ENCODE measurements at regions not wholly inside any gene's neighbourhood (a gene's known extent, or its start where the extent isn't known, plus 50 kb on each side); places are given as distances from the start of the nearest gene placed in this dataset.

DNA sequence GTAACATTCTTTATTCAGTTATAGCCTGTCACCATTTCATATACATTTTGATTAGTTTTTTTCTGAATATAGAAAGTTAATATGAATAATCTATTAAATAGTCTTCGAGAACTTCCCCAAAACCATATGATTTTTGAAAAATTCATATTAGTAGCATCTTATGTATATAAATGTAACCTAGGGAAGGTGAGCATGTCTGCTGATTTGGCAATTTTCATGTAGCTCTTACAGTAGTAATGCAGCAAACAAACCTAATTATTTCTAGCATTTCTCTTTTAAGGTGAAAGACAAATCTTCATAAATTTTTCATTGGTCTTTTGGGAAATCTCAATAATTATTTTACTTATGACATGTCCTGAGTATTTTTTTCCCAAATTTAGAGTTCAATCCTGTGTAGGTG is 939.0 kb downstream of the TBC1D32 start:
- no peak for TF ChIP-seq POLR2A (IDR thresholded peaks at IDR 0.05)
- TF ChIP-seq, protein P1, sequence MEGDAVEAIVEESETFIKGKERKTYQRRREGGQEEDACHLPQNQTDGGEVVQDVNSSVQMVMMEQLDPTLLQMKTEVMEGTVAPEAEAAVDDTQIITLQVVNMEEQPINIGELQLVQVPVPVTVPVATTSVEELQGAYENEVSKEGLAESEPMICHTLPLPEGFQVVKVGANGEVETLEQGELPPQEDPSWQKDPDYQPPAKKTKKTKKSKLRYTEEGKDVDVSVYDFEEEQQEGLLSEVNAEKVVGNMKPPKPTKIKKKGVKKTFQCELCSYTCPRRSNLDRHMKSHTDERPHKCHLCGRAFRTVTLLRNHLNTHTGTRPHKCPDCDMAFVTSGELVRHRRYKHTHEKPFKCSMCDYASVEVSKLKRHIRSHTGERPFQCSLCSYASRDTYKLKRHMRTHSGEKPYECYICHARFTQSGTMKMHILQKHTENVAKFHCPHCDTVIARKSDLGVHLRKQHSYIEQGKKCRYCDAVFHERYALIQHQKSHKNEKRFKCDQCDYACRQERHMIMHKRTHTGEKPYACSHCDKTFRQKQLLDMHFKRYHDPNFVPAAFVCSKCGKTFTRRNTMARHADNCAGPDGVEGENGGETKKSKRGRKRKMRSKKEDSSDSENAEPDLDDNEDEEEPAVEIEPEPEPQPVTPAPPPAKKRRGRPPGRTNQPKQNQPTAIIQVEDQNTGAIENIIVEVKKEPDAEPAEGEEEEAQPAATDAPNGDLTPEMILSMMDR (IDR thresholded peaks at IDR 0.05): no peak
- Histone ChIP-seq H3K27me3 (no peaks in the 10 kb centered on the region), H3K36me3 (no peaks in the 10 kb centered on the region), H3K4me3 (no peak overlapping the region), H3K4me1 (no peaks in the 10 kb centered on the region), H3K27ac (no peak overlapping the region), H3K9me3 (no peaks in the 10 kb centered on the region)
- DNase-seq: no peak

DNA sequence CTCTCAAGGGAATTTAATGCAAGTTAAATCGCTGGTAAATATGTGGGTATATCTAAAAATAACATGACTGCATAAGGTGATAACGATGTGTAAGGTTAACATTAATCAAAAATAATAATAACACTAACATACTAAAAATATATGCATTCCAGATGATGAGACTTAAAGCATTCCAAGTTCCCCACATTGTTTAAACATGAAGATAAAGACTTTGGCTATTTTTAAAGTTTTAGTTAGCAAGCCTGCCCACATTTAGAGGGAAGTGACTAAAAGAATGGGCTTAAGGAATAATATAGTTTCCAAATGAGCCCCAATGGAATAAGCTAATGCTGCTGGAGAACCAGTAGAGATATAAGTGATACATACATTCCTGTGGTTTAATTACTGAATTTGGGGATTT is 941.3 kb downstream of the TBC1D32 start:
- no peaks in the 10 kb centered on the region for H3K4me1 ChIP-seq
- no peaks in the 10 kb centered on the region for H3K36me3 ChIP-seq
- TF ChIP-seq, protein P1 (IDR thresholded peaks at IDR 0.05): no peak
- TF ChIP-seq POLR2A (IDR thresholded peaks at IDR 0.05): no peak

GRCh38 chr6:120384671-120385070 is 949.6 kb downstream of the TBC1D32 start:
- Histone ChIP-seq H3K4me3 (no peak overlapping the region), H3K9me3 (no peaks in the 10 kb centered on the region), H3K4me1 (no peaks in the 10 kb centered on the region), H3K27ac (no peak overlapping the region), H3K36me3 (no peaks in the 10 kb centered on the region), H3K27me3 (no peaks in the 10 kb centered on the region)
- no peak for DNase-seq
- TF ChIP-seq, protein P1 (IDR thresholded peaks at IDR 0.05): no peak
- no peak for TF ChIP-seq POLR2A (IDR thresholded peaks at IDR 0.05)

More for the DNA sequence above, 941.3 kb downstream of the TBC1D32 start:
- H3K27ac ChIP-seq: no peak overlapping the region
- no peak overlapping the region for H3K4me3 ChIP-seq
- no peaks in the 10 kb centered on the region for H3K27me3 ChIP-seq
- no peak for DNase-seq
- no peaks in the 10 kb centered on the region for H3K9me3 ChIP-seq

- no peaks in the 10 kb centered on the region for H3K27me3 ChIP-seq
- H3K9me3 ChIP-seq: no peaks in the 10 kb centered on the region
- no peaks in the 10 kb centered on the region for H3K36me3 ChIP-seq
- no peak overlapping the region for H3K4me3 ChIP-seq
- no peak for TF ChIP-seq POLR2A (IDR thresholded peaks at IDR 0.05)
- H3K4me1 ChIP-seq: no peaks in the 10 kb centered on the region
- no peak for DNase-seq
- no peak overlapping the region for H3K27ac ChIP-seq
Measured at GRCh38 chr6:120383681-120384080, 950.6 kb downstream of the TBC1D32 start.

- no peak for TF ChIP-seq POLR2A (IDR thresholded peaks at IDR 0.05)
- TF ChIP-seq, protein P1 (IDR thresholded peaks at IDR 0.05): peak in 4 of 6 experiments; percentile 28 to 61 (median 48)
- DNase-seq: no peak
- H3K4me3 ChIP-seq: no peak overlapping the region
- H3K9me3 ChIP-seq: no peaks in the 10 kb centered on the region
- H3K4me1 ChIP-seq: no peaks in the 10 kb centered on the region
- H3K27ac ChIP-seq: no peak overlapping the region
- no peaks in the 10 kb centered on the region for H3K36me3 ChIP-seq
- no peaks in the 10 kb centered on the region for H3K27me3 ChIP-seq
Measured at GRCh38 chr6:120378582-120379220, 955.6 kb downstream of the TBC1D32 start.

- Histone ChIP-seq H3K27ac (no peak overlapping the region), H3K36me3 (no peaks in the 10 kb centered on the region), H3K9me3 (no peaks in the 10 kb centered on the region), H3K4me1 (no peaks in the 10 kb centered on the region), H3K27me3 (no peaks in the 10 kb centered on the region), H3K4me3 (no peak overlapping the region)
- DNase-seq: no peak
- TF ChIP-seq, protein P1 (IDR thresholded peaks at IDR 0.05): no peak
- TF ChIP-seq POLR2A (IDR thresholded peaks at IDR 0.05): no peak
Measured at GRCh38 chr6:120373185-120373584, 961.1 kb downstream of the TBC1D32 start.

Data from Peyer's patch (tissue), 4 donors.